ENCODE measurements at regions not wholly inside any gene's neighbourhood (a gene's known extent, or its start where the extent isn't known, plus 50 kb on each side); places are given as distances from the start of the nearest gene placed in this dataset.

- Histone ChIP-seq H3K27ac (ENCODE audit: low read depth, low read length) (no peak overlapping the region), H3K9me3 (ENCODE audit: control insufficient read depth in 2 of 3, low read length in 3 of 3) (no peaks in the 10 kb centered on the region), H3K27me3 (ENCODE audit: control insufficient read depth in 2 of 2, insufficient read depth in 2 of 2, low read length in 2 of 2) (no peaks in the 10 kb centered on the region), H3K4me3 (ENCODE audit: low read length) (no peak overlapping the region), H3K4me1 (ENCODE audit: control insufficient read depth in 2 of 2, insufficient read depth in 2 of 2, low read length in 2 of 2) (no peaks in the 10 kb centered on the region), H3K36me3 (ENCODE audit: control insufficient read depth in 2 of 3, insufficient read depth in 3 of 3, low read length in 3 of 3) (no peaks in the 10 kb centered on the region)
- Mint-ChIP-seq H3K9me3 (peaks cover 3 to 18% (median 8%) of the 10 kb centered on the region in 11 donors), H3K27me3 (no peaks in the 10 kb centered on the region), H3K27ac (no peak overlapping the region), H3K4me3 (no peak overlapping the region), H3K4me1 (no peaks in the 10 kb centered on the region), H3K36me3 (no peaks in the 10 kb centered on the region)
- ChIA-PET CTCF (no interaction called here), POLR2A (no interaction called here)
- intact Hi-C loops (cut with micrococcal nuclease): no loop called here
- DNase-seq: no peak
- no peak for ATAC-seq
Measured at GRCh38 chr14:26213846-26214575, 383.8 kb downstream of the NOVA1 start.

- no peak overlapping the region for H3K4me3 ChIP-seq (ENCODE audit: low read length)
- intact Hi-C loops (cut with micrococcal nuclease): no loop called here
- ChIA-PET CTCF (no interaction called here), POLR2A (no interaction called here)
- H3K27ac ChIP-seq (ENCODE audit: low read depth, low read length): no peak overlapping the region
- H3K4me1 Mint-ChIP-seq: no peaks in the 10 kb centered on the region
- H3K27me3 Mint-ChIP-seq: peaks cover 6 to 32% (median 20%) of the 10 kb centered on the region in 5 donors
- H3K9me3 Mint-ChIP-seq: peaks cover 3 to 19% (median 7%) of the 10 kb centered on the region in 11 donors
- DNase-seq (no peak), ATAC-seq (no peak)
- no peak overlapping the region for H3K27ac Mint-ChIP-seq
- peaks cover 0 to 3% of the 10 kb centered on the region in 2 donors for H3K27me3 ChIP-seq (ENCODE audit: control insufficient read depth in 2 of 2, insufficient read depth in 2 of 2, low read length in 2 of 2)
- H3K4me3 Mint-ChIP-seq: no peak overlapping the region
- no peaks in the 10 kb centered on the region for H3K36me3 ChIP-seq (ENCODE audit: control insufficient read depth in 2 of 3, insufficient read depth in 3 of 3, low read length in 3 of 3)
- peaks cover 0 to 4% (median 0%) of the 10 kb centered on the region in 5 donors for H3K36me3 Mint-ChIP-seq
- no peaks in the 10 kb centered on the region for H3K4me1 ChIP-seq (ENCODE audit: control insufficient read depth in 2 of 2, insufficient read depth in 2 of 2, low read length in 2 of 2)
- no peaks in the 10 kb centered on the region for H3K9me3 ChIP-seq (ENCODE audit: control insufficient read depth in 2 of 3, low read length in 3 of 3)
Measured at GRCh38 chr14:26209699-26210098, 388.1 kb downstream of the NOVA1 start.

GRCh38 chr14:26206640-26207039, 391.2 kb downstream of the NOVA1 start:
- POLR2A ChIA-PET: no interaction called here
- no peaks in the 10 kb centered on the region for H3K4me1 Mint-ChIP-seq

GRCh38 chr14:26204728-26205479, 392.9 kb downstream of the NOVA1 start:
- no peak for ATAC-seq
- Histone ChIP-seq H3K36me3 (ENCODE audit: control insufficient read depth in 2 of 3, insufficient read depth in 3 of 3, low read length in 3 of 3) (no peaks in the 10 kb centered on the region), H3K4me3 (ENCODE audit: low read length) (no peak overlapping the region), H3K27ac (ENCODE audit: low read depth, low read length) (no peak overlapping the region), H3K27me3 (ENCODE audit: control insufficient read depth in 2 of 2, insufficient read depth in 2 of 2, low read length in 2 of 2) (peaks cover 0 to 3% of the 10 kb centered on the region in 2 donors), H3K9me3 (ENCODE audit: control insufficient read depth in 2 of 3, low read length in 3 of 3) (no peaks in the 10 kb centered on the region), H3K4me1 (ENCODE audit: control insufficient read depth in 2 of 2, insufficient read depth in 2 of 2, low read length in 2 of 2) (no peaks in the 10 kb centered on the region)
- H3K27me3 Mint-ChIP-seq: peaks cover 12 to 45% (median 31%) of the 10 kb centered on the region in 5 donors
- H3K9me3 Mint-ChIP-seq: peaks cover 0 to 26% (median 5%) of the 10 kb centered on the region in 11 donors
- H3K4me1 Mint-ChIP-seq: no peaks in the 10 kb centered on the region
- H3K27ac Mint-ChIP-seq: no peak overlapping the region
- CTCF ChIA-PET: no interaction called here
- DNase-seq: no peak
- H3K36me3 Mint-ChIP-seq: peaks cover 0 to 4% (median 0%) of the 10 kb centered on the region in 5 donors
- POLR2A ChIA-PET: no interaction called here
- no peak overlapping the region for H3K4me3 Mint-ChIP-seq
- intact Hi-C loops (cut with micrococcal nuclease): no loop called here

More at GRCh38 chr14:26206640-26207039, 391.2 kb downstream of the NOVA1 start:
- H3K27ac Mint-ChIP-seq: no peak overlapping the region
- CTCF ChIA-PET: no interaction called here
- ATAC-seq (no peak), DNase-seq (no peak)
- intact Hi-C loops (cut with micrococcal nuclease): no loop called here
- Histone ChIP-seq H3K4me1 (ENCODE audit: control insufficient read depth in 2 of 2, insufficient read depth in 2 of 2, low read length in 2 of 2) (no peaks in the 10 kb centered on the region), H3K4me3 (ENCODE audit: low read length) (no peak overlapping the region), H3K36me3 (ENCODE audit: control insufficient read depth in 2 of 3, insufficient read depth in 3 of 3, low read length in 3 of 3) (no peaks in the 10 kb centered on the region), H3K9me3 (ENCODE audit: control insufficient read depth in 2 of 3, low read length in 3 of 3) (no peaks in the 10 kb centered on the region), H3K27me3 (ENCODE audit: control insufficient read depth in 2 of 2, insufficient read depth in 2 of 2, low read length in 2 of 2) (peaks cover 0 to 3% of the 10 kb centered on the region in 2 donors), H3K27ac (ENCODE audit: low read depth, low read length) (no peak overlapping the region)
- H3K27me3 Mint-ChIP-seq: peaks cover 12 to 45% (median 31%) of the 10 kb centered on the region in 5 donors
- H3K9me3 Mint-ChIP-seq: peaks cover 0 to 26% (median 6%) of the 10 kb centered on the region in 11 donors
- H3K36me3 Mint-ChIP-seq: peaks cover 0 to 4% (median 0%) of the 10 kb centered on the region in 5 donors
- H3K4me3 Mint-ChIP-seq: no peak overlapping the region

GRCh38 chr14:26204366-26204727, 393.5 kb downstream of the NOVA1 start:
- Mint-ChIP-seq H3K4me1 (no peaks in the 10 kb centered on the region), H3K27ac (no peak overlapping the region), H3K4me3 (no peak overlapping the region), H3K36me3 (peaks cover 0 to 4% (median 0%) of the 10 kb centered on the region in 5 donors), H3K27me3 (peaks cover 12 to 45% (median 31%) of the 10 kb centered on the region in 5 donors), H3K9me3 (peaks cover 2 to 27% (median 7%) of the 10 kb centered on the region in 11 donors)
- Histone ChIP-seq H3K27ac (ENCODE audit: low read depth, low read length) (no peak overlapping the region), H3K9me3 (ENCODE audit: control insufficient read depth in 2 of 3, low read length in 3 of 3) (no peaks in the 10 kb centered on the region), H3K27me3 (ENCODE audit: control insufficient read depth in 2 of 2, insufficient read depth in 2 of 2, low read length in 2 of 2) (peaks cover 0 to 3% of the 10 kb centered on the region in 2 donors), H3K36me3 (ENCODE audit: control insufficient read depth in 2 of 3, insufficient read depth in 3 of 3, low read length in 3 of 3) (no peaks in the 10 kb centered on the region), H3K4me1 (ENCODE audit: control insufficient read depth in 2 of 2, insufficient read depth in 2 of 2, low read length in 2 of 2) (no peaks in the 10 kb centered on the region), H3K4me3 (ENCODE audit: low read length) (no peak overlapping the region)
- DNase-seq (no peak), ATAC-seq (no peak)
- CTCF ChIA-PET: no interaction called here
- POLR2A ChIA-PET: no interaction called here
- intact Hi-C loops (cut with micrococcal nuclease): no loop called here

- Mint-ChIP-seq H3K9me3 (peaks cover 0 to 37% (median 14%) of the 10 kb centered on the region in 11 donors), H3K4me3 (no peak overlapping the region), H3K27ac (no peak overlapping the region), H3K4me1 (no peaks in the 10 kb centered on the region), H3K36me3 (peaks cover 0 to 3% (median 0%) of the 10 kb centered on the region in 5 donors), H3K27me3 (peaks cover 12 to 31% (median 20%) of the 10 kb centered on the region in 5 donors)
- ChIA-PET CTCF (interaction anchor here (0.6 kb wide), 1 partner anchor 1503 kb away, joined by 3 read pairs; no protein-coding TSS in a partner anchor), POLR2A (no interaction called here)
- intact Hi-C loops (cut with micrococcal nuclease): no loop called here
- H3K4me3 ChIP-seq (ENCODE audit: low read length): no peak overlapping the region
- no peak for DNase-seq
- H3K36me3 ChIP-seq (ENCODE audit: control insufficient read depth in 2 of 3, insufficient read depth in 3 of 3, low read length in 3 of 3): no peaks in the 10 kb centered on the region
- no peaks in the 10 kb centered on the region for H3K9me3 ChIP-seq (ENCODE audit: control insufficient read depth in 2 of 3, low read length in 3 of 3)
- H3K27ac ChIP-seq (ENCODE audit: low read depth, low read length): no peak overlapping the region
- H3K4me1 ChIP-seq (ENCODE audit: control insufficient read depth in 2 of 2, insufficient read depth in 2 of 2, low read length in 2 of 2): no peaks in the 10 kb centered on the region
- ATAC-seq: no peak
- peaks cover 0 to 1% of the 10 kb centered on the region in 2 donors for H3K27me3 ChIP-seq (ENCODE audit: control insufficient read depth in 2 of 2, insufficient read depth in 2 of 2, low read length in 2 of 2)
Measured at GRCh38 chr14:26200687-26201086, 397.1 kb downstream of the NOVA1 start.
